ENCODE measurements at regions not wholly inside any gene's neighbourhood (a gene's known extent, or its start where the extent isn't known, plus 50 kb on each side); places are given as distances from the start of the nearest gene placed in this dataset.

DNA sequence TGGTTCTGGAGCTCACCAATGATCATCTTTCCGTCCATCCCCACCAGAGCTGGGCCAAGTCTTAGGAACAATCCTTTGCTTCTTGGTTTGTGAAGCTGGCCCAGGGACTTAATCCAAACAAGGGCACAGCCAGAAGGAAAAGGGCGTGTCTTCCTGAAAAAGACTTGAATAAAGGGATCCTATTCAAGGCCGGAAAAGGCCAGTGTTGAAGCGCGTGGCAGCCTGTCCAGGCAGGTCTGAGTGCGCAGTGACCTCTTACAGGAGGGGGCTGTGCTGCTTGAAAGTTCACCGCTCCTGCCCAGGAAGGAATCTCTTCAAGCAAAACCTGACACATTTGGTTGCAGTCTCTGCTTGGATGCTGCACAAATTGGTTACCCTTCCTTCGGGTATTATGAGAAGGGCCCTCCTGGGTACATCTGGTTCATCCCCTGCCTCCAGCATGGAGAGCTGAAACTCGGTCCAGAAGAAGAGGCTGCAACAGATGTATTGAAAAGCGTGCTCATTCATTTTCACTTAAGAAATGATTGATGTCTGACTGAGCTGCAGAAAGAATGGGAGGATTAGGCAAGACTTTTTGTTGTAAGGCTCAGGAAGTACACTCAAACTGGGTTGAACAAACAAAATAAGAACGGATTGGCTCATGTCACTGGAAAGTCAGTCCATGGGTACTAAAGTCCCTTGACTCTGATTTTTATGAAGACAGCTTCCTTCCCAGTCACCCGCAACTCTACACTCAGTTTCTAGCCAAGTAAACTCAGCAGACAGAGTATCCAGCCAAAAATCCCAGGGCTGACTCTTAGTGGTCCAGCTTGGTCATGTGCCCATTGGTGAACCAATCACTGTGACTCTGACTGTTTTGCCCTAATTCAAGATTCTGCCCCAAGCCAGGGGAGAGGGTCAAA is 136.3 kb downstream of the TFAP2C start:
- no peak for DNase-seq (ENCODE audit: extremely low spot score)
- intact Hi-C loops (cut with DNase I): no loop called here
- peaks cover 0 to 3% (median 0%) of the 10 kb centered on the region in 4 donors for H3K9me3 ChIP-seq
- peaks cover 0 to 9% (median 0%) of the 10 kb centered on the region in 4 donors for H3K27me3 ChIP-seq
- no peak overlapping the region for H3K27ac ChIP-seq (replicated peaks in 1 of 4)
- H3K4me3 ChIP-seq: no peak overlapping the region
- no peaks in the 10 kb centered on the region for H3K36me3 ChIP-seq
- TF ChIP-seq POLR2AphosphoS5 (IDR thresholded peaks at IDR 0.05): peak in 1 of 2 donors; percentile 16
- TF ChIP-seq EP300 (IDR thresholded peaks at IDR 0.05): no peak
- TF ChIP-seq POLR2A (IDR thresholded peaks at IDR 0.05; ENCODE audit: low read depth): no peak
- WGBS: 65% methylated on average over 12 of the region's 12 CpGs
- no peaks in the 10 kb centered on the region for H3K4me1 ChIP-seq

DNA sequence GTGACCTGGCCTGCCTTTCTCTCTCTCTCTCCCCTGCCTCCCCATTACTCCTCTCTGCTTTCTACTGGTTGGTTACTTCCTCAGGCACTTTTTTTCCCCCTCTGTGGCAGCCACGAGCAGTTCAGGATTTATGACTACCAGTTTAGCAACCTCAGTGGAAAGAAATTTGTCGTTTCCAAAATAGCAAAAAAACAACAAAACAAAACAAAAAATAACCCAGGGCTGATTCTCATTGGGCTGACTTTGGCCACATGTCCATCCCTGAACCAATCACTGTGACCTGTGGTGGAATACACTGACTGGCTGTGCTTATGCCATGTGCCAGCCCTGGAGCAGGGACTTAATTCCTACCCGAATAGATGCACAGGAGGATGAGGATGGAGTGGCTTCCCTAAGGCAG is 137.4 kb downstream of the TFAP2C start:
- 64% methylated on average over 3 of the region's 3 CpGs for WGBS
- H3K27me3 ChIP-seq: peaks cover 0 to 9% (median 0%) of the 10 kb centered on the region in 4 donors
- H3K36me3 ChIP-seq: no peaks in the 10 kb centered on the region
- intact Hi-C loops (cut with DNase I): no loop called here
- no peak for DNase-seq (ENCODE audit: extremely low spot score)
- H3K27ac ChIP-seq (replicated peaks in 1 of 4): no peak overlapping the region
- H3K4me1 ChIP-seq: no peaks in the 10 kb centered on the region
- no peak overlapping the region for H3K4me3 ChIP-seq
- no peak for TF ChIP-seq POLR2AphosphoS5 (IDR thresholded peaks at IDR 0.05)
- peaks cover 0 to 3% (median 0%) of the 10 kb centered on the region in 4 donors for H3K9me3 ChIP-seq

DNA sequence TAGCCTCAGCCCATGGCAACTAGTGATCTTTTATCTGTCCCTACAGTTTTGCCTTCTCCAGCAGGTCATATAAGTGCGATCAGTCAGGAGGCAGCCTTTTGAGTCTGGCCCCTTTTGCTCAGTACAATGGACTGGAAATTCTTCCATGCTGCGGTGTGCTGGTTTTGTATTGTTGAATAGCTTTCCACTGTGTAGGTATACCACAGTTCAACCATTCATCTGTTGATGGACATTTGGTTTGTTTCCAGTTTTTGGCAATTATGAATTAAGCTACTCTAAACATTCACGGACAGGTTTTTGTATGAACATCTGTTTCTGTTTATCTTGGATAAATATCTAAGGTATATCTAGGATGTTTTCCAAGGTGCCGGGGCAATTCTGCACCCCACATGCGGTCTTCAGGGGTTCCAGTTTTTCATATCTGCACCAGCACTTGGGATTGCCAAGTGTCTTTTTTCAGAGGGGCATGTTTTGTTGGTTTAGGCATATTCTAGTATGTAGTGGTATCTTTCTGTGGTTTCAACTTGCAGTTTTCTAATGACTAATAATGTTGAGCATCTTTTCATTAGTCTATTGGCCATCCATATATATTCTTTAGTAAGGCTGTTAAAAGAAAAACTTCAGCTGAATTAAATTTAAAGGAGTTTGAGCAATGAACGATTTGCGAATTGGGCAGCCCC is 141.0 kb downstream of the TFAP2C start:
- Histone ChIP-seq H3K27ac (replicated peaks in 1 of 4) (no peak overlapping the region), H3K4me3 (no peak overlapping the region), H3K4me1 (no peaks in the 10 kb centered on the region), H3K27me3 (peaks cover 0 to 9% (median 0%) of the 10 kb centered on the region in 4 donors), H3K36me3 (no peaks in the 10 kb centered on the region), H3K9me3 (peaks cover 0 to 3% (median 0%) of the 10 kb centered on the region in 4 donors)
- intact Hi-C loops (cut with DNase I): no loop called here
- 57% methylated on average over 7 of the region's 7 CpGs for WGBS
- TF ChIP-seq POLR2AphosphoS5 (IDR thresholded peaks at IDR 0.05) (no peak), EP300 (IDR thresholded peaks at IDR 0.05) (no peak), POLR2A (IDR thresholded peaks at IDR 0.05; ENCODE audit: low read depth) (no peak)
- TF ChIP-seq, protein P1, sequence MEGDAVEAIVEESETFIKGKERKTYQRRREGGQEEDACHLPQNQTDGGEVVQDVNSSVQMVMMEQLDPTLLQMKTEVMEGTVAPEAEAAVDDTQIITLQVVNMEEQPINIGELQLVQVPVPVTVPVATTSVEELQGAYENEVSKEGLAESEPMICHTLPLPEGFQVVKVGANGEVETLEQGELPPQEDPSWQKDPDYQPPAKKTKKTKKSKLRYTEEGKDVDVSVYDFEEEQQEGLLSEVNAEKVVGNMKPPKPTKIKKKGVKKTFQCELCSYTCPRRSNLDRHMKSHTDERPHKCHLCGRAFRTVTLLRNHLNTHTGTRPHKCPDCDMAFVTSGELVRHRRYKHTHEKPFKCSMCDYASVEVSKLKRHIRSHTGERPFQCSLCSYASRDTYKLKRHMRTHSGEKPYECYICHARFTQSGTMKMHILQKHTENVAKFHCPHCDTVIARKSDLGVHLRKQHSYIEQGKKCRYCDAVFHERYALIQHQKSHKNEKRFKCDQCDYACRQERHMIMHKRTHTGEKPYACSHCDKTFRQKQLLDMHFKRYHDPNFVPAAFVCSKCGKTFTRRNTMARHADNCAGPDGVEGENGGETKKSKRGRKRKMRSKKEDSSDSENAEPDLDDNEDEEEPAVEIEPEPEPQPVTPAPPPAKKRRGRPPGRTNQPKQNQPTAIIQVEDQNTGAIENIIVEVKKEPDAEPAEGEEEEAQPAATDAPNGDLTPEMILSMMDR (IDR thresholded peaks at IDR 0.05): no peak
- DNase-seq (ENCODE audit: extremely low spot score): no peak

DNA sequence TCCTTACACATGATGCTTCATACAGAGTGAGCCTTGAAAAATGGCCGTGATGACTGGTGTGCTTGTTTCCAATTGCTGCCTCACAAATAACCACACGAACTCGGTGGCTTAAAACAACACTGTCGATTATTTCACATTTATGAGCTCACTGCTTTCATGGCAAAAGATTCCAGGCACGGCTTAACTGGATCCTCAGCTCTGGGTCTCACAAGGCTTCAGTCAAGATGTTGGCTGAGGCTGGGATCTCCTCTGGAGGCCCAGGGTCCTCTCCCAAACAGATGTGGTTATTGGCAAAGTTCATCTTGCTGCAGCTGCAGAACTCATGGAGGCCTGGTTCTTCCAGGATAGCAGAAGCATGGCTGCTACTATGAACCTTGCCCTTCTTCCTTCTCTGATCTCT is 144.6 kb downstream of the TFAP2C start:
- Histone ChIP-seq H3K4me3 (no peak overlapping the region), H3K36me3 (no peaks in the 10 kb centered on the region), H3K27me3 (peaks cover 0 to 2% (median 0%) of the 10 kb centered on the region in 4 donors), H3K9me3 (no peaks in the 10 kb centered on the region), H3K27ac (replicated peaks in 1 of 4) (no peak overlapping the region), H3K4me1 (peaks cover 0 to 3% (median 1%) of the 10 kb centered on the region in 4 donors)
- no peak for DNase-seq (ENCODE audit: extremely low spot score)
- WGBS: 53% methylated on average over 5 of the region's 5 CpGs
- TF ChIP-seq EP300 (IDR thresholded peaks at IDR 0.05): no peak
- TF ChIP-seq POLR2AphosphoS5 (IDR thresholded peaks at IDR 0.05): no peak
- TF ChIP-seq, protein P1 (IDR thresholded peaks at IDR 0.05): no peak
- no peak for TF ChIP-seq POLR2A (IDR thresholded peaks at IDR 0.05; ENCODE audit: low read depth)
- intact Hi-C loops (cut with DNase I): no loop called here

DNA sequence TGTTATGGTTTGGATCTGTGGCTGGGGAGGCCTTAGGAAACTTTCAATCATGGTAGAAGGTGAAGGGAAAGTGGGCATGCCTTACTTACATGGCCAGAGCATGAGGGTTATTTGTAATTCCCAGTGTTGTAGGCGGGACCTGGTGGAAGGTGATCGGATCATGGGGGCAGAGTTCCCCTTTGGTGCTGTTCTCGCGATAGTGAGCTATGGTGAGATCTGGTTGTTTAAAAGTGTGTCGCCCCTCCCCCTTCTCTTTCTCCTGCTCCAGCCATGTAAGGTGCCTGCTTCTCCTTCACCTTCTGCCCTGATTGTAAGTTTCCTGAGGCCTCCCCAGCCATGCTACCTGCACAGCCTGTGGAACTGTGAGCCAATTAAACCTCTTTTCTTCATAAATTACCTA is 145.8 kb downstream of the TFAP2C start:
- no peaks in the 10 kb centered on the region for H3K9me3 ChIP-seq
- H3K27ac ChIP-seq (replicated peaks in 1 of 4): no peak overlapping the region
- no peak overlapping the region for H3K4me3 ChIP-seq
- 92% methylated on average over 5 of the region's 5 CpGs for WGBS
- TF ChIP-seq EP300 (IDR thresholded peaks at IDR 0.05) (no peak), POLR2A (IDR thresholded peaks at IDR 0.05; ENCODE audit: low read depth) (no peak), POLR2AphosphoS5 (IDR thresholded peaks at IDR 0.05) (no peak)
- TF ChIP-seq, protein P1 (IDR thresholded peaks at IDR 0.05): no peak
- no peaks in the 10 kb centered on the region for H3K36me3 ChIP-seq
- peaks cover 0 to 8% (median 2%) of the 10 kb centered on the region in 4 donors for H3K4me1 ChIP-seq
- DNase-seq (ENCODE audit: extremely low spot score): no peak
- intact Hi-C loops (cut with DNase I): no loop called here
- no peaks in the 10 kb centered on the region for H3K27me3 ChIP-seq

All from esophagus muscularis mucosa (tissue), 4 donors.